ENCODE measurements at regions not wholly inside any gene's neighbourhood (a gene's known extent, or its start where the extent isn't known, plus 50 kb on each side); places are given as distances from the start of the nearest gene placed in this dataset.
"Not testable (repeated sequence)": the region's sequence is repeated elsewhere in the genome, so short reads cannot be mapped to it uniquely, and the experiment has no call there.

DNA sequence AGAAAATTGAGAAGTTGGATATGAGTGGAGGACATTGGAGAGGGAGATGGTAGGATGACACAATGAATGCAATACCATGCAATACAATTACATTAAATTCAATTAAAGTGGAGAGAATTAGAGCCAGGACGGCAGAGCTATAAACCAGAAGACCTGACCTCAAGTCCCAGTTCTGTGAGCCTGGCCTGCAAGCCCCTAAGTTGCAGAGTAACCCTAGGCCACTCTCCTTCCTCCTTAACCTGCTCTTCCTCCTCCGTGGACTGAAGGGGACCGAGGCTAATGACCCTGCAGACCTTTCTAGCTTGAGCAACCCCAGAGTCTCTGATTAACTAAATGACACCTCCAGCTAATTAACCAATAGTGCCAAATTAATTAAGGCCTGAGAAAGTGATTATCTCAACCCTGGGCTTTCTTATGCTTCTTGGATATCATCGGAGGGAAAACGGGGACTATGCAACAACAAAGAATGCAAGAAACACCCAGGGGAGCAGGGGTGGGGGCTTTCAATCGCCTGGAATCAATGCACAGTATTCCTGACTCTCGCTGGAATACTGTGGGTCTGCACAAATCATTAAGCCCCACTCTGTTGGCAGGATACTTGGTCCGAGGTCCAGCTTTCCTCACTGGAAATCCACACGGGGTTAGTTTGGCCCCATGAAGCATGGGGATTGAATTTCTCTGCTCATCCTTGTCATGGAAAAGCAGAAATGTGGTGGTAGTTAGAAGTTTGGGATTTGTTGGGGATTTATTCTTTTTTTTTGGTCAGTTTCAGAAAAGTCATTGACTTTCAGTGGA, 548.3 kb downstream of the MN1 start:
- no peak for DNase-seq (ENCODE audit: low read depth)

DNA sequence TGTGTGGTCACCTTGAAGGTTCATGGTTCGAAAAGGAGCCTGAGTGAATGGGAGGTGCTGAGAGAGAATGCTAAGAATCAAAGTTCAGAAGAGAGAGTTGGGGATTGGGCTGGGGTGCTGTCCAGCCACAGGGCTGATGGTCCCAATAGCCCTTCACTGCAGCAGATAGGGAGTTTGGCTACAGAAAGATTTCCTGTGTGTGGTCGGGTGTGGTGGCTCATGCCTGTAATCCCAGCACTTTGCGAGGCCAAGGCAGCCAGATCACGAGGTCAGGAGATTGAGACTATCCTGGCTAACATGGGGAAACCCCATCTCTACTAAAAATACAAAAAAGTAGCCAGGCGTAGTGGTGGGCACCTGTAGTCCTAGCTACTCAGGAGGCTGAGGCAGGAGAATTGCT, 547.5 kb downstream of the MN1 start:
- not testable (repeated sequence) for DNase-seq (ENCODE audit: low read depth)

DNA sequence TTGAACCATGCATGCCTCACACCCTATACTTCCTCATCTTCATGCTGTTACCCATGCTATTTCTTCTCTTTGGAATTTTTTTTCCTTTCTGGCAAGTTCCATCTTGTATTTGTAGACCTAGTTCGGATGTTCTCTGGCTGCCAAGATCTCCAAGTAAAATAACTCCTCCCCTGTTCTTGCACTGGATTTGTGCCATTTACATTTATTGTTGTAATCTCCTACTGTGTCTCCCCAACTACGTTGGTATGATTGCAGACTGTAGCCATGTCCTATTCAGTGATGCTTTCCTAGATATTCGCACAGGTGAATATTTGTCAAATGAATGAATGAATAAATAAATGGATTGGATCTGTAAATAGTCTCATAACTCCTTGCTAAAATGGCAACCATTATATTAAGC, 546.0 kb downstream of the MN1 start:
- no peak for DNase-seq (ENCODE audit: low read depth)

DNA sequence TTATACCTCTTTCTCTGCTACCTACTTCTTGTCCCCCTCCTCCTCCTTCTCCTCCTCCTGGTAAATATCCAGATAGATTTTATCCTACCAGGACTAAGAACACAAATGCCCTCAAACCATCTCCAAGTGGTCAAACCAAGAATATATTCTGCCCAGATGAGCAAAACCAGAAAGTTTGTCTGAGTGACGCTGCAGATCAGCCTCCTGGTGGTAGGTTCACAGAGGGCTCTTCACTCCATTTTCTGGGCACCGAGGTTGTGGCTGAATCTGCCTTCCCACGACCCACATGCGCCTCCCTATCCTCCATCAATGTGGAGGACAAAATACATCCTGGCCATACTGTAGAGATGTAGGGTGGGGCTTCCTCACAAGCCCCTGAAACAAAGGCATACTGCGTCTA, 543.6 kb downstream of the MN1 start:
- no peak for DNase-seq (ENCODE audit: low read depth)

DNA sequence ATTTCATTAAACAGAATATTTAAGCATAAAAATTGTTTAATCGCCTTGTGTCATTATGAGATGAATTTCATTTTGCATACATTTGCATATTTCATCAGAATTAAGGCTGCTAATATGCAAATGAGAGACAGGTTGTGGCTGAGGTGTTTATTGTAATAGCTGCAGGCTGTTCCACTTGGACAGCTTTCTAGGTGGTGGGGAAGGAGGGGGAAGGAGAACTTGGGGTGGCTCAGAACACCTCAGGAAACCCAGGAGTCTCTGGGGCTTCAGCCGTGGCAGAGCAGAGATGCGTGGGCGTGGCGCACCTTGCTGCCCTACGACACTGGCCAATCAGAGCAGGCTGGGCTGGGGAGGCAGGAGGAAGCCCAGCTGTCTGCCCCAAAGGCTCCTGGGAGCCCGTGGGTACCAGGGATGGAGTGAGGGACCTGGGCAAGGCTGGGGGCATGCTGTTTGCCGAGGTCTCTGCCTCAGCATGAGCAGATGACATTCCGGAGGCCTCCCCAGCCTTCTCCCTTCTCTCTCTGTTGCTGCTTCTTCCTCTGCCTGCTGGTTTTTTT, 542.9 kb downstream of the MN1 start:
- DNase-seq (ENCODE audit: low read depth): no peak

DNA sequence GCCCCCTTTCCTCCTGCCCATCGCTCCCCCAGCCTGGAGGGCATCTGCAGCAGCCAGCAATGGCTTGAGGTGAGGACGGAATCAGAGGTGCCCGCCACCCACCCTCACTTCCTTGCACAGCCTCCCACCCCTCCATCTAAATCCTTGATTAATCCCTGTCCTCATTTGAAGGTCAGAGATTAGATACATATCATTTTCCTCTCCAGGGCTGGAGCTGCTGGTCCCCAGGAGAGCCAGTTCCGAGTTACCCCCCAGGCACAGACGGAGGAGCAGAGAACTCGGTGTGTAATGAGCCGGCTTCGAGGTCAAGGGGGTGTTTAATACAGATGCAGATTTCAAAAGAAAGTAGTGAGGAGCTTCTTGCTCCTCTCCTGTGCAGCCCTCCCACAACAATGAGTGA, 542.1 kb downstream of the MN1 start:
- no peak for DNase-seq (ENCODE audit: low read depth)

DNA sequence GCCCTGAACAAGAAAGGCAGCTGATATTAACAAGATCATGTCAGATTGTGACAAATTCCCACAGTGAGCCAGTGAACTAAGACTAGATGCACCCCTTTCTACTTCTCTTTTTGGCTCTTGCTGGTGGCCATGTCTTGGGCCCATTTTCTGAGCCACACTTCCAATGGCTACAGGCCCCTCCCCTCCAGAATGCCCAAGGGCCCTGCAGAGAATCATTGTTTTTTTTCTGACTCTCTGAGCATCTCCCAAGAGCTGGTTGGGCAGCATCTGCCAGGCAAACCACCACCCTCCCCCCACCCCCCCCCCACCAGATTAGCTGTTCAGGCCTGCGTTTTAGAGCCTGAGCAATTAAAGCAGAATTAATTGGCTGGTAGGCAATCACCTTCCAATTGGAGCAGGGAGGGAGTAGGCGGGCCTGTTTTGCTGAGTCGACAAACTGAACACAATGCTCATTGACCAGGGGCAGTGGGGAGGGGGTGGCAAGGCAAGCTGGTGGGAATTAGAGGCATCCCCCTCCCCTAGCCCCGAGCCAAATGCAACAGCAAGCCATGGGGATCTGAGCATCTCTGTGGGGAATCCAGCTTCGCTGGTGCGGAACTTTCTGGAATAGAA, 541.4 kb downstream of the MN1 start:
- DNase-seq (ENCODE audit: low read depth): no peak

DNA sequence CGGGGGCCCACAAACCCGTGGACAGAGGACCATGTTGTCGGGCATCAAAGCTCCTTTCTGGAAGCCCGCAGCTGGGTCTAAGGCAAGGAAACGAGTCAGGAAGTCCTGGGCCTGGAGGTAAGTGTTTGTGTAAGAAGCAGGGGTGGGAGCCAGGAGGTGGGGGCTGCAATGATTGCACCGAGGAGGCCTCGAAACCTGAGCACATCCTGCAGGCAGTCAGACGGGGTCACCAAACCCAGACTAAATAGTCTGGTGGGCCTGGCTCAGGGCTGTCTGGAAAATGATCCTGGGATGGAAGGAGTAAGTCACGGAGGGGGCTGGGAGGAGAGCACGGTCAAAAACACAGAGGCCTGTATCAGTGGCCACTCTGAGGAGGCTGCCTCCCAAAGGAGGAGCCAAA, 539.2 kb downstream of the MN1 start:
- DNase-seq (ENCODE audit: low read depth): no peak

DNA sequence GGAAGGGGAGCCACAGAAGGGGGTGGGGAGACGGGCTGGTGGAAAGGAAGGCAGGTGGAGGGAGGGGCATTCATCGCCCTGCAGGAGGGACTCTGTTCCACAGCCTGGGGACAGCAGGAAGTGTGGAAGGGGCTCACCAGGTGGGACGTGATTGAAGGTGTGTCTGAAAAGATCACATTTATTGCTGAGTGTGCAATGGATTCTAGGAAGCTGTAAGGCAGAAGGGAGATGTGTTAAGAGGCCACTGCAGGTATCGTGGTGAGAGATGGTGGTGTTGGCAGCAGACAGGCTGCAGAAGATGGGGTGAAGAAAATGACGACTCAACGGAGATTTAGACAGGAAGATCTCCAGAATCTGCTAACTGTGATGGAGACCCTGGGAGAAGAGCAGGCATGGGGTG, 537.4 kb downstream of the MN1 start:
- no peak for DNase-seq (ENCODE audit: low read depth)

DNA sequence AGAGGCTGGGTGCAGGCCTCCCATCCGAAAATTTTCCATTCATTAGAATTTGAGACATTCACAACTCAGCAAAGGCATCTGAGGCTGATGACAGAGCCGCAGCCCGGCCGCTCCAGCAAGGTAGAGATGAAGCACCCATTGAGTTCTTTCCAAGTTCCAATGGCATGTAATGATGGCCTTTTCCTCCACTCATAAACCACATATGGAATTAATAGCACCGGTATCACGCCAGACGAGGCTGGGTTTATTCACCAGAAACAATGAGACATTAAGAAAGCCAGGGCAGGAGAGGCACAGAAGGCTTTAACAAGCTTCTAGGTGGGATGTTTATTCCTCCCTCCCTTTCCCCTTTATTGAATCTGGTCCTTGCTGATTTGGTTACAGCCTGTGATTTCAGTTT, 534.4 kb downstream of the MN1 start:
- no peak for DNase-seq (ENCODE audit: low read depth)

DNA sequence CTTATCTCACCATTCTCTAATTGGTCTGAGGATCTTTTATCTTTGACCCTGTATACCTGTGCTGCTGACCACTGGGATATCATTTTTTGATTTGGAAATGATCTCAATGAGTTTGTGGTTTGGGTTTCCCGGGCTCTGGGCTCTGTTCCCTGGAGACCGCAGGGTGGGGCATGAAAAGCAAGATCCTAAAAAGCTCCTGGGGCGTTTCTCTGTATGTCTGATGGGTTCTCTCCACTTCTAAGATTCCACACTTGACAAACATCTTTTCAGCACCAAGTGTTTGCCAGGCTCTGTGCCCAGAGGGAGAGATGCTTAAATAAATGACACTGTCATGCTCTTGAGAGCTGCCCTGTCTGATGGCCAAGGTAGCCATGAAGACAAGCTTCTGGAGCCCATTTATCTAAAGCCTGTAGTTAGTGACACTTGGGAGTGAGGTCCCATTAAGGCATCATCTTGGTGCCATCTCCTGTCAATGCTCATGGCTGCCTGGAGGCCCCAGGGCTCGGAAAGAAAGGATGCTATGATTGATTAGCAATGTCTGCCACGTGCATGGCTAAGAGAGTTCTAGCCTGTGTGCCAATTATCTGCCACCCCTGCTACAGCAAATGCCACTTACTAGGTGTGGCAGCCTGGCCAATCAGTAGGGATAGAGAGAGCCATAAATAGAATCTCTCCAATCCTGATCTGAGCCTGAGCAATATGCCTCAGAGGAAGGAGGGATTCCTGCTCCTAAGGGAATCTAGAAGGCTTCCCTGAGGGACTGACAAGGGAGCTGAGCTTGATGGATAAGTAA, 531.6 kb downstream of the MN1 start:
- DNase-seq (ENCODE audit: low read depth): no peak

DNA sequence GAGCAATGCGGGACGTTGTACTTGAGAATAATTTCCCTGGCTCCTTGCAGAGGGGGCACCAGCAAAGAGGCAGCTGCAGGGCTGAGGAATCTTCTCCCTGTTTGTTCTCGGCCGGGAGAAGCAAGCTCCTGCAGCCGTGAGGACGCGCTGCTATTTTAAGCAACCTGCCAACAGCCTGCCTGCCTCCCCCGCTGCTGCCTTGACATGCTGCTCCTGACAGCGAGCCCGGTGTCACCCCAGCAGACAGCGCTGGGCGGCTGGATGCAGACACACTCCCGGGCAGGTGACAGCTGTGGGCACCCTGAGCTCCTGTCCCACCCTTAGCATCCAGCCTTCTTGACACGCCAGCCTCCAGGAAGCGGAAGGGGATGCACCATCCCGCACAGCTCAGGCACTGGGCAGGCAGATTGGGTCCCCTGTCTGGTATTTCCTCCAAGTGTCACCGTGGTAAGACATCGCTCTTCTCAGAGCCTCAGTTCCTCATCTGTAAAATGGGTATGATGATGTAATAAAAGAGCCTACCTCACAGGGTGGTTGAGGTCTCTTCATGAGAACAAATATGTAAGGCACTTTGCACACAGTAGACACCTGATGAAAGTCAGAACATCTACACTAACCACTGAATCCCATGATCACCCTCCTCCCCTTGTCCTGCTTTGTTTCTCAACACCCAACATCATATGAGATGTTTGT, 530.6 kb downstream of the MN1 start:
- no peak for DNase-seq (ENCODE audit: low read depth)

DNA sequence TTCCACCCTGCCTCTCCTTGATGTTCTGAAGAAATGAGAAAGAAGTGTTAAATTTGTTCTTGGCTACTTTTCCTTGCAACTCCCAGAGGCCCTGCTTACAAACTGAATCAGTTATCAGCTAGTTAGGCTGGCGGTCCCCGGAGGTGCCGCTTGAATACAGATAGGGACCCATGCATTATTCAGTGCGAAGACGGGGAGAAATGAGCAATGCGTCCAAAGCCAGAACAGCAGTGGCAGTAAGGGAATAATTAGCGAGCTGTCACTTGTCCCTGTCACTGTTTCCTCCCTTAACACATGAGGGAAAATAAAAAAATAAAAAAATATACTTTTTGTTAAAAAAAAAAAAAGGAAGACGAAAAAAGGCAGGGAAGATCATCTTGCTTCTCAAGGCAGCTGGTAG, 528.1 kb downstream of the MN1 start:
- DNase-seq (ENCODE audit: low read depth): no peak

DNA sequence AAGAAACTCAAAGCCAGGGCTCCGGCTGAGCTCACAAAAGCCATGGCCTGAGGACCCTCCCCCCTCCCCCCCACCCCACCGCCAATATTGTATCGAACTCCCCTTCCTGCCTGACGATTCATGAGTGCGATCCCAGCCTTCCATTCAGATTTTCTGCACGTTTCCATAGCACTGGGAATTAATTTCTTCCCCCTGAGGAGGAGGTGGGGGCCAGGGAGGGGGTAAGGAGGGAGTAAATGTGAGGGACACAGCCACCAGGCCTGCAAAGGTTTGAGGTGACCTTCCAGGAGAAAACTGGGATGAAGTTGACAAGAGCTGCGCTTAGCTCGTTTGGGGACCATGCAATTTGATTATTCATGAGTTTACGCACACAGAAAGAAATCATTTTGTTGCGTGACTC, 527.7 kb downstream of the MN1 start:
- no peak for DNase-seq (ENCODE audit: low read depth)

DNA sequence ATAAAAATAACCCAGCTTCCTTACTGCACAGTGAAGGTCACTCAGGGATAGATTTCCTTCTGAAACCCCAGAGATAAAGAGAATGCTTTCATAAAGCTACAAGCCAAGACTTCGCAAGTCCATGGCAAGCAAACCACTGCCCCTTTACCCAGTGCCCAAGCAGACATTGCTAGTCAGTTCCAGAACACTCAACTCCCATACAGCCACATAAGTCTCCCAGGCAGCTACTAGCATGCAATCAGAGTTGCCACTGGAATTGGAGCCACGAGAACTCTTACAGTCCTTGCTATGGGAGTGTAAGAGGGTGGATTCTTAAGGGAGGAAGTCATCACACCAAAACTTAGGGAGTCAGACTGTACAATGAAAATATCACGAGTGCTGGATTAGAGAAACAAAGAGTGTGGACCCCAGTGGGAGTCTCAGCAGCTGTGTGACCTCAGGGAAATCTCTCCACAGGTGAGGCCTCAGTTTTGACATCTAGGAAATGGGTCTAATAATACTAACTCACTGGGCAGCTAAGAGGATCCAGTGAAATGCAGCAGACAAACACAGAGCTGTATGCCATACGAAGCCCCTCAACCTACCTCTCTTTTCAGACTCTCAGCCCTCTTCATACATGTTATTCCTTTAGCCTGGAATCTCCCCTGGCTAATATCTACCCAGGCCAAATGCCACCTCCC, 526.6 kb downstream of the MN1 start:
- DNase-seq (ENCODE audit: low read depth): no peak

DNA sequence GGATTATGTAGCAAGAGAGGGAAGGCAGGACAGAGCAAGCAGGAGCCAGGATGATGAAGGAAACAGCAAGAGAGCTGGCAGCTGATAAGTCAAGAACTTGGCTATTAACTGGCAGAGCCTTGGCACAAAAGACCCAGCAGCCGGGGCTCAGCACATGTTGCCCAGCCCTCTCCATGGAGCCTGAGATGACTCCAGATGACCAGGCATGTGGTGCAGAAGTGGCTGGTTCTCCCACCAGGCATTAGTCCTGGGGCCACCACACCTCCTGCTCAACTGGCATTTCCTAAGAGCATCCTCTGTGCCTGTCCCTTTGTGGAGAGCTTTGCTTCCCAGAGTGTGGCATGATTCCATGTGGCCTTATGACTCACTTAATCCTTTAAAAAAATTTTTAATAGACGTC, 522.6 kb downstream of the MN1 start:
- no peak for DNase-seq (ENCODE audit: low read depth)

DNA sequence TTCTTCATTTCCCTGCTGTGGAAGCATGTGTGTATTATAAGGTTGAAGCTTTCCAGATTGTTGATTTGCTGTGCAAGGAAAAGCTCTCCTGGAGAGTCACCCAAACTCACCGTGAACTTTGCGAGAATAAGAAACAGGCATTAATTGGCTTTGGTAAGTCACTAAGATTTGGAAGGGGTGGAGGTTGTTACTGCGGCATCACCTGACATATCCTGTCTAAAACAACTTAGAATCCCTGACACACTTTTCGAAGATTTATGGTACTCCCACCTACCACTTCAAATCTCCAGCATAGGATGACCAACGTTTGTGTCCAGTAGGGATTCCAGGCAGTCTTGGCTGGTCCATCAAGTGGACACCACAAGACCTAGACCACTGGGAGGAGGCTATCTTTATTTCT, 518.3 kb downstream of the MN1 start:
- no peak for DNase-seq (ENCODE audit: low read depth)

DNA sequence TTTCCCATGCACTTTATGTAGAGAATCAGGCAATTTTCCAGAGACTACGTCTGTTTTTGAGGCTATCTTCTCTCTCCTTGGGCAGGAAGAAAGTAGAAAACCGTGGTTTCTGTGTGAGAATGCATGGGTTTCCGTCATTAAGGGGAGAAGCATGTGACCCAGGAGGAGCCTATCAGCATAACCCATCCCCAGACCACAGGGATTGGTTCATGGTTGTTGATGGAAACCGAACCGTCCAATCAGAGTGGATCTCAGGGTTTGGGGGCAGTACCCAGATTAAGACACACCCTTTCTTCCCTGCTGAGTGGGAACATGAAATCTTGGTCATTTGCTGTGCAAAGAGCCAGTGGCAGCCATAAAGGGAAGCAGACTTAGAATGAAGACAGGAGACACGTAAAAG, 517.8 kb downstream of the MN1 start:
- no peak for DNase-seq (ENCODE audit: low read depth)

DNA sequence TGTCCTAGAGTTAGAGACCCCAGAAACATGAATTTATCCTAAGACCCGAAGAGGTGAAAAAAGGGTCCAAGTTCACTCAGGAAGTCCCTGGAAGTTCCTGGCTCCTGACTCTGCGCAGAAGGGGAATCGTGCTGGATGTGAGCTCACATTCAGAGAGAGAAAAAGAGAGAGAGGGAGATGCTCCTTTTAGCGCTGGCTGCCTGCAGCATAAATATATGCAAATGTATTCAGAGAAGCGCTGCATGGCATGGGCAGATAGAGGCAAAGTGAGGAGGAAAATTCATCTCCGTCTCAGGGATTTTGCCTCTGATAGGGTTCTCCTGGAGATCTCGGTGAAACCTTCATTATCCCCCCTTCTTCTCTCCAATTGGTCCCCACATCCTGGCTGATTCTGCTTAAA, 517.2 kb downstream of the MN1 start:
- no peak for DNase-seq (ENCODE audit: low read depth)

DNA sequence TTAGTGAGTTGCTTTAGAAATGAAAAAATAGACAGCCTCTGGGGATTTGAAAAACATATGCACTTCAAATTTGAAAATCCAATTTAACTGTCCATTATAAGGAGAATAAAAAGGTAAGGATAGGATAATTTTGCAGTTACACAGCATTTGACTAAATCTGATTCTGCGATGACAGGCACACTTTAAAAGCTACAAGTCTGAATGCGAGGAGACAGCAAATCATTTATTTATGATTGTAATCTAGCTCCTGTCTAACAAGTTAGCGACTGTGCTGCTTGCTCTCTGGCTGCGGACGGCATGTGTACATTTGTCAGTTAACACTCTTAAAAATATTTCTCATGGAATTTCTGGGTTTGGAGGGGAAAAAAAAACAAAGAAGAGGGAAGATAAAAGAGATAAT, 514.8 kb downstream of the MN1 start:
- no peak for DNase-seq (ENCODE audit: low read depth)

DNA sequence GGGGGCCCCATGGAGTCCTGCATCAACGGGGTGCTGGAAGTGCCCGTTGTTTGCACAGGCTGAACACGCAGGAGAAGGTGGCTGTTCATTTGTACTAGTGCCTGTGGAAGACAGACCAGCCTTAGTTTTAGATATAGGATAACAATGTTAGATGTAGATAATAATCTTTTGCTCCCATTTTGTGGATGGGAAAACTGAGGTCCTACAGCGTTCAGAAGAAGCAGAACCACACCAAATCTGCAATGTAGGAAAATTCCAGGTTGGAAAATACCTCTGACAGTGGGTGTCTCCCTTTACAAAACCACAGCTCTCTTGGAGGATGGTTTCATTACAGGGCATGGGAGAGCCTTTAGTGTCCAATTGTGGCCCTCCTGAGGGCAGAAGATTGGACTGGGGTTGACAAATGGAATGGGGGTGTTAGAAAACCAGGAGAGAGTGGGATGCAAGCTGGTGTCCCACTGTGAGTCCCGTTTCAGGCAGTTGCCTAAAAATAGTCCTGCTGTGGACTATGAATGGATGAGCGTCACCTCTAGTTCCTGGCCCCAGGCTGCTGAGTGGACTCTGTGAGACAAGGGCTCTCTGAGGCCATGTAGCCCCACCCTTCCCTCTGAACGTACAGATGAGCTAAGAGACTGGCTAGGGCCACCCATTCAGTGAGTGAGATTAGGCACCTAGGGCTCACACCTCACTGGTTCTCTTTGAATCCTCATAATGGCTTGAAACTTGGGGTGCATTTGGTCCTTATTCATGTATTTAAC, 508.8 kb downstream of the MN1 start:
- no peak for DNase-seq (ENCODE audit: low read depth)

Data from activated T-cell treated with anti-CD3 and anti-CD28 coated beads for 24 hours (primary cell).